Liver (tissue), 7 donors: ENCODE measurements at regions not wholly inside any gene's neighbourhood (a gene's known extent, or its start where the extent isn't known, plus 50 kb on each side); places are given as distances from the start of the nearest gene placed in this dataset.

Experiments
- DNase-seq: peaks from one replicate; pipeline ENCODE4 v3.0.0-alpha.2; 2017; ENCODE audit warnings: low spot score
- H3K27ac ChIP-seq, 2 donors: one replicate each; pipeline ENCODE4 v1.7.0; 2013; ENCODE audit warnings: inconsistent platforms in 2 of 2, low read length in 2 of 2, control low read depth in 1 of 2, low read depth in 1 of 2, mild to moderate bottlenecking in 1 of 2
- H3K27me3 ChIP-seq, 4 donors: one replicate each; pipeline versions ENCODE4 v1.6.1 to v1.7.0; 2013; ENCODE audit warnings: low read length in 3 of 4, inconsistent platforms in 1 of 4, mild to moderate bottlenecking in 1 of 4, moderate library complexity in 1 of 4; ENCODE audit not compliant: control insufficient read depth in 4 of 4, insufficient read depth in 4 of 4
- H3K36me3 ChIP-seq, 4 donors: one replicate each; pipeline versions ENCODE4 v1.6.1 to v1.7.0; 2013; ENCODE audit warnings: low read length in 3 of 4, mild to moderate bottlenecking in 3 of 4, low read depth in 1 of 4, moderate library complexity in 1 of 4; ENCODE audit not compliant: control insufficient read depth in 4 of 4, insufficient read depth in 3 of 4
- H3K4me1 ChIP-seq, 4 donors: one replicate each; pipeline versions ENCODE4 v1.6.1 to v1.7.0; 2013; ENCODE audit warnings: low read length in 3 of 4, mild to moderate bottlenecking in 3 of 4, moderate library complexity in 1 of 4; ENCODE audit not compliant: control insufficient read depth in 4 of 4, insufficient read depth in 4 of 4
- H3K4me3 ChIP-seq, 3 donors: one replicate each; pipeline versions ENCODE4 v1.6.1 to v1.7.0; 2013; ENCODE audit warnings: low read length in 3 of 3, control low read depth in 1 of 3, low read depth in 1 of 3, mild to moderate bottlenecking in 1 of 3
- H3K9ac ChIP-seq, 2 donors: one replicate each; pipeline ENCODE4 v1.7.0; 2013; ENCODE audit warnings: low read length in 2 of 2, mild to moderate bottlenecking in 2 of 2, moderate library complexity in 2 of 2, control low read depth in 1 of 2, low read depth in 1 of 2
- H3K9me3 ChIP-seq, 4 donors: one replicate each; pipeline versions ENCODE4 v1.6.1 to v1.7.0; 2013; ENCODE audit warnings: low read length in 3 of 4; ENCODE audit not compliant: control insufficient read depth in 4 of 4
- EGR1 ChIP-seq, 2 donors: IDR thresholded peaks; 2 replicates each; pipeline ENCODE4 v1.6.1; 2016 to 2018; ENCODE audit warnings: antibody characterized with exemption in 2 of 2, low read depth in 2 of 2
- FOXA1 ChIP-seq: IDR thresholded peaks from 2 replicates; pipeline ENCODE4 v1.6.1; 2016; ENCODE audit warnings: antibody characterized with exemption
- FOXA2 ChIP-seq: IDR thresholded peaks from 2 replicates; pipeline ENCODE4 v1.6.1; 2016; ENCODE audit warnings: antibody characterized with exemption
- GABPA ChIP-seq, 2 donors: IDR thresholded peaks in 1 of 2; conservative IDR thresholded peaks in 1 of 2; 2 replicates each; pipeline ENCODE4 v1.6.1; 2016; ENCODE audit warnings: antibody characterized with exemption in 2 of 2, mild to moderate bottlenecking in 1 of 2, moderate library complexity in 1 of 2
- HNF4G ChIP-seq: IDR thresholded peaks from 2 replicates; pipeline ENCODE4 v1.6.1; 2016; ENCODE audit warnings: antibody characterized with exemption
- JUND ChIP-seq, 2 donors: IDR thresholded peaks; 2 replicates each; pipeline ENCODE4 v1.6.1; 2016; ENCODE audit warnings: antibody characterized with exemption in 2 of 2
- MAX ChIP-seq: IDR thresholded peaks from 2 replicates; pipeline ENCODE4 v1.6.1; 2016; ENCODE audit warnings: antibody characterized with exemption
- NR2F2 ChIP-seq: IDR thresholded peaks from 2 replicates; pipeline ENCODE4 v1.6.1; 2016; ENCODE audit warnings: antibody characterized with exemption
- RAD21 ChIP-seq, 2 donors: IDR thresholded peaks; 2 replicates each; pipeline ENCODE4 v1.6.1; 2016; ENCODE audit warnings: antibody characterized with exemption in 2 of 2, mild to moderate bottlenecking in 2 of 2
- REST ChIP-seq: IDR thresholded peaks from 2 replicates; pipeline ENCODE4 v1.6.1; 2016; ENCODE audit warnings: antibody characterized with exemption, mild to moderate bottlenecking
- SP1 ChIP-seq: IDR thresholded peaks from 2 replicates; pipeline ENCODE4 v1.6.1; 2018; ENCODE audit warnings: antibody characterized with exemption, mild to moderate bottlenecking
- TAF1 ChIP-seq: conservative IDR thresholded peaks from 2 replicates; pipeline ENCODE4 v1.6.1; 2016; ENCODE audit warnings: antibody characterized with exemption, mild to moderate bottlenecking
- YY1 ChIP-seq: IDR thresholded peaks from 2 replicates; pipeline ENCODE4 v1.6.1; 2016; ENCODE audit warnings: antibody characterized with exemption, mild to moderate bottlenecking
- WGBS: extraction: QIAGEN DNeasy Blood & Tissue Kit; methylation state at CpG from one replicate; pipeline ENCODE4 v1.1.7; 2013; 5-methylcytosine and 5-hydroxymethylcytosine counted together
- TF ChIP-seq, protein P1 (sequence below): IDR thresholded peaks from 2 replicates; pipeline ENCODE4 v1.6.1; 2016; ENCODE audit warnings: antibody characterized with exemption
- TF ChIP-seq, protein P2 (sequence below): IDR thresholded peaks from 2 replicates; pipeline ENCODE4 v1.6.1; 2016; ENCODE audit warnings: antibody characterized with exemption
- donor health status: healthy.
- donor health status: healthy.
- donor health status: healthy.
- donor health status: healthy.

DNA sequence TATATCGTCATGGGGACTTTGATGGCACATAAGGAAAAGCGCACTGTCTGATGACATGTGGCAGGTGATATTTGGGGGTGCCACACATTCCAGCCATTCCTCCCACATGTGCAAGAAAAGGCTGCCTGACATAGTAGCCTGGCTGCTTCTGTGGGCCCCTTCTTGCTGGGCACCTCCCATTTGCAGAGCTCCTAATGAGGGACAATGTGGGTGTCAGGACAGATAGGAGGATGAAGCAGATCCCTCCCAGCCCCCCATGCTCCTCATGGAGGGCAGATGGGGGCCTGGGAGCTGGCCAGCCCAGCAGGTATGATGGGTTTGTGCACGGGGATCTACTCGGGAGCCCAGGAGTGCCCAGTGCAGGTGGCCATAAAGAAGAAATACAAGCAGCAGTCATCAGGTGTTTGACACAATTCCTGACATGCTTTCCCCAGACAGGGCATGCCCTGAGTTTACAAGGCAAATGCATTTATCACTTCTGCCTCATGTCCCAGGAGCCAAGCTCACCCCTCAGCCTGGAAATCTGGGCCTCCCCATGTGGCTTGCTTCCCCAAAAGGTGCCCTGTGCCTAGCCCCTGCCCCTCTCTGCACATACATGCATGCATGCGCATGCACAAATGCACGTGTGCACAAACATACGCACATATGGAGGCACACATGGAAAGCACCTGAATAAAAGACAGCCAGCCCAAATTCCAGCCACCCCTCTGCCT lies 260.6 kb upstream of the RPL38 start:
- Histone ChIP-seq H3K9ac (no peak overlapping the region), H3K9me3 (no peaks in the 10 kb centered on the region), H3K27ac (no peak overlapping the region), H3K27me3 (peaks cover 0 to 13% (median 0%) of the 10 kb centered on the region in 4 donors), H3K4me3 (no peak overlapping the region), H3K36me3 (no peaks in the 10 kb centered on the region), H3K4me1 (no peaks in the 10 kb centered on the region)
- TF ChIP-seq HNF4G (no peak), TAF1 (no peak), REST (no peak), NR2F2 (no peak), EGR1 (IDR thresholded peaks at IDR 0.05; ENCODE audit: low read depth in 2 of 2) (no peak), MAX (no peak), RAD21 (IDR thresholded peaks at IDR 0.05) (no peak), YY1 (no peak), SP1 (no peak), JUND (IDR thresholded peaks at IDR 0.05) (no peak), FOXA2 (no peak), GABPA (IDR thresholded peaks at IDR 0.05 in 1 of 2, conservative IDR thresholded peaks at IDR 0.05 in 1 of 2) (no peak), FOXA1 (no peak)
- TF ChIP-seq, protein P1, sequence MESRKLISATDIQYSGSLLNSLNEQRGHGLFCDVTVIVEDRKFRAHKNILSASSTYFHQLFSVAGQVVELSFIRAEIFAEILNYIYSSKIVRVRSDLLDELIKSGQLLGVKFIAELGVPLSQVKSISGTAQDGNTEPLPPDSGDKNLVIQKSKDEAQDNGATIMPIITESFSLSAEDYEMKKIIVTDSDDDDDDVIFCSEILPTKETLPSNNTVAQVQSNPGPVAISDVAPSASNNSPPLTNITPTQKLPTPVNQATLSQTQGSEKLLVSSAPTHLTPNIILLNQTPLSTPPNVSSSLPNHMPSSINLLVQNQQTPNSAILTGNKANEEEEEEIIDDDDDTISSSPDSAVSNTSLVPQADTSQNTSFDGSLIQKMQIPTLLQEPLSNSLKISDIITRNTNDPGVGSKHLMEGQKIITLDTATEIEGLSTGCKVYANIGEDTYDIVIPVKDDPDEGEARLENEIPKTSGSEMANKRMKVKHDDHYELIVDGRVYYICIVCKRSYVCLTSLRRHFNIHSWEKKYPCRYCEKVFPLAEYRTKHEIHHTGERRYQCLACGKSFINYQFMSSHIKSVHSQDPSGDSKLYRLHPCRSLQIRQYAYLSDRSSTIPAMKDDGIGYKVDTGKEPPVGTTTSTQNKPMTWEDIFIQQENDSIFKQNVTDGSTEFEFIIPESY, result no peak
- TF ChIP-seq, protein P2, sequence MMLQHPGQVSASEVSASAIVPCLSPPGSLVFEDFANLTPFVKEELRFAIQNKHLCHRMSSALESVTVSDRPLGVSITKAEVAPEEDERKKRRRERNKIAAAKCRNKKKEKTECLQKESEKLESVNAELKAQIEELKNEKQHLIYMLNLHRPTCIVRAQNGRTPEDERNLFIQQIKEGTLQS, result no peak
- no peak for DNase-seq
- WGBS, result 93% methylated on average over 7 of the region's 7 CpGs

DNA sequence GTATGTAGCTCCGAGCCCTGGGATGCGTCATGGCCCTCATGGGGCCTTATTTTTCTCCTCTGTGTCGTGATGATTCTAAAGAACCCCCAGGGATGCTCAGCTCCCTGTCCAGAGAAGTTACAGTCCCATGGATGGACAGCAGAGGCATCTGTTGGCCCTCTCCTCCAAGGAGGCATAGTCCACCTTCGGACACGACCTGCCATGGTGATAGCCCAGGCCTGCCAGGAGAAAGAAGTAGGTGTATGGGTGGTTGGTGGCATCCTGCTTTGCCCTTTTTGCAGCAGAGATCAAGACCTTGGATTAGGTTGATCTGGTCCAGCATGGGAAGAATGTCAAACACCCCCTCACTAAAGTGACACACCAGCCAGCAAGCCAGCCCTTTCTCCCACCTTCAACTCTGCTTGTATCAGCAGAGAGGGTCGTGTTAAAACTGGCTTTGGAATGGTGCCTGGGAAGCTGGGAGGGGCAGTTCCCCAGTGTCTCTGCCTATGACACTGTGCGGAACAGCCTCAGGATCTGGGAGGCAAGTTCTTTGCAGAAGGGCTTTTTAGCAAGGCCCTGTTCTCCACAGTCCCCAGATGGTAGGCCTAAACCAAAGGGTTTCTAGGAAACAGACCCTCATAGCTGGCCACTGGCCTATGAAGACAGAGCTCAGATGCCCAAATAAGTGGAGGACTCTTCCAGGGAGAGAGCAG lies 259.9 kb upstream of the RPL38 start:
- H3K9ac ChIP-seq, result no peak overlapping the region
- no peaks in the 10 kb centered on the region for H3K4me1 ChIP-seq
- H3K9me3 ChIP-seq, result no peaks in the 10 kb centered on the region
- no peak for DNase-seq
- TF ChIP-seq TAF1, result no peak
- no peak for TF ChIP-seq GABPA (IDR thresholded peaks at IDR 0.05 in 1 of 2, conservative IDR thresholded peaks at IDR 0.05 in 1 of 2)
- TF ChIP-seq FOXA1, result no peak
- no peak for TF ChIP-seq MAX
- no peak for TF ChIP-seq SP1
- TF ChIP-seq RAD21 (IDR thresholded peaks at IDR 0.05), result no peak
- TF ChIP-seq, protein P2, result no peak
- no peak overlapping the region for H3K4me3 ChIP-seq
- peaks cover 0 to 16% (median 0%) of the 10 kb centered on the region in 4 donors for H3K27me3 ChIP-seq
- no peaks in the 10 kb centered on the region for H3K36me3 ChIP-seq
- 68% methylated on average over 7 of the region's 7 CpGs for WGBS
- H3K27ac ChIP-seq, result no peak overlapping the region
